Ishikawa (cell line): ENCODE measurements at regions not wholly inside any gene's neighbourhood (a gene's known extent, or its start where the extent isn't known, plus 50 kb on each side); places are given as distances from the start of the nearest gene placed in this dataset.

Experiments
- CEBPB ChIP-seq: IDR thresholded peaks from 2 replicates; pipeline ENCODE4 v1.6.1; 2012
- CREB1 ChIP-seq: IDR thresholded peaks from 2 replicates; pipeline ENCODE4 v1.6.1; 2012; ENCODE audit warnings: low read depth
- EP300 ChIP-seq: IDR thresholded peaks from 2 replicates; pipeline ENCODE4 v1.6.1; 2012; ENCODE audit warnings: borderline replicate concordance
- FOXM1 ChIP-seq: IDR thresholded peaks from 2 replicates; pipeline ENCODE4 v1.6.1; 2012; ENCODE audit warnings: low read depth, borderline replicate concordance
- RAD21 ChIP-seq: IDR thresholded peaks from 2 replicates; pipeline ENCODE4 v1.6.1; 2012; ENCODE audit warnings: low read depth
- TF ChIP-seq, protein P1 (sequence below): IDR thresholded peaks from 2 replicates; pipeline ENCODE4 v1.6.1; 2012

DNA sequence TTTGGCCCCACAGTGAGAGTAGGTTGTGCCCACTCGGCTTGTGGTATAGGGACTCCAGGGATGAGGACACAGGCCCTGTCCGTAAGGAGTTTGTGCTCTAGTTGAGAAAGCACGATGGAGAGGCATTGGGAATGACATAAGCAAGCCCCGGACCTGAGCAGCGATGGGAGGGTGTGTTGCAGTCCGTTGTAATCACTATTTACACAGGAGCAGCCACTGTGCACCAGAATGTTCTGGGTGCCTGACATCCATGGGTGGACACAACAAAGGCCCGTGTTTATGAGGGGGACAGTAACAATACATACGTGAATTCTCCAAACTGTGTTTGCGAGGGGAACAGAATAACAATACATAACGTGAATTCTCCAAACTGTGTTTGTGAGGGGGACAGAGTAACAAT lies 86.8 kb downstream of the NPIPB11 start:
- no peak for TF ChIP-seq FOXM1
- TF ChIP-seq CEBPB: no peak
- TF ChIP-seq CREB1: no peak
- TF ChIP-seq, protein P1, sequence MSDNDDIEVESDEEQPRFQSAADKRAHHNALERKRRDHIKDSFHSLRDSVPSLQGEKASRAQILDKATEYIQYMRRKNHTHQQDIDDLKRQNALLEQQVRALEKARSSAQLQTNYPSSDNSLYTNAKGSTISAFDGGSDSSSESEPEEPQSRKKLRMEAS: no peak
- TF ChIP-seq RAD21: no peak
- TF ChIP-seq EP300: no peak
